ENCODE measurements at regions not wholly inside any gene's neighbourhood (a gene's known extent, or its start where the extent isn't known, plus 50 kb on each side); places are given as distances from the start of the nearest gene placed in this dataset.

DNA sequence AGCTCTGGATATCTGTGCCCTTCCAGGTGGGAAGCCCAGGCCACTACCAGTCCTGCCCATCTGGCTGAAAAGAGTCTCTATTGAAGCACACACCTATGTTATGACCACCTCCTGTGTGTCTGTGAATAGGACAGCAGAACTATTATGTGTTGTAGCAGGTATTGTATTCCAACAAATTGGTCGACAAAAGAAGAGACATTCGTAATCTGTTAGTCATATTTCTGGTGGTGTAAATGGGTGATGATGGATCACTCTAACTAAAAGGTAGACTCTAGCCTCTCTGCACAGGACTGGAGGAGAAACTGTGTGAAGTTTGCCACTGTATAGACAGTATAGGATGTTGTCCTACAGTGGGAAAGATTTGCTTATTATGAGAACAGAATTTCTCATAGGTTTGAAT lies 416.1 kb downstream of the TMEM38B start:
- TF ChIP-seq, protein P1, sequence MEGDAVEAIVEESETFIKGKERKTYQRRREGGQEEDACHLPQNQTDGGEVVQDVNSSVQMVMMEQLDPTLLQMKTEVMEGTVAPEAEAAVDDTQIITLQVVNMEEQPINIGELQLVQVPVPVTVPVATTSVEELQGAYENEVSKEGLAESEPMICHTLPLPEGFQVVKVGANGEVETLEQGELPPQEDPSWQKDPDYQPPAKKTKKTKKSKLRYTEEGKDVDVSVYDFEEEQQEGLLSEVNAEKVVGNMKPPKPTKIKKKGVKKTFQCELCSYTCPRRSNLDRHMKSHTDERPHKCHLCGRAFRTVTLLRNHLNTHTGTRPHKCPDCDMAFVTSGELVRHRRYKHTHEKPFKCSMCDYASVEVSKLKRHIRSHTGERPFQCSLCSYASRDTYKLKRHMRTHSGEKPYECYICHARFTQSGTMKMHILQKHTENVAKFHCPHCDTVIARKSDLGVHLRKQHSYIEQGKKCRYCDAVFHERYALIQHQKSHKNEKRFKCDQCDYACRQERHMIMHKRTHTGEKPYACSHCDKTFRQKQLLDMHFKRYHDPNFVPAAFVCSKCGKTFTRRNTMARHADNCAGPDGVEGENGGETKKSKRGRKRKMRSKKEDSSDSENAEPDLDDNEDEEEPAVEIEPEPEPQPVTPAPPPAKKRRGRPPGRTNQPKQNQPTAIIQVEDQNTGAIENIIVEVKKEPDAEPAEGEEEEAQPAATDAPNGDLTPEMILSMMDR (conservative IDR thresholded peaks at IDR 0.05; ENCODE audit: low read length), result no peak
- no peak for TF ChIP-seq EZH2phosphoT487 (IDR thresholded peaks at IDR 0.05; ENCODE audit: borderline replicate concordance, low read depth, low read length)
